SK-N-SH (cell line): ENCODE measurements at regions not wholly inside any gene's neighbourhood (a gene's known extent, or its start where the extent isn't known, plus 50 kb on each side); places are given as distances from the start of the nearest gene placed in this dataset.

Experiments
- CTCF ChIA-PET: fragments of 300-600, 350-600 bp; formaldehyde crosslinking; extraction: SDS; loops from one replicate; lab custom pipeline; 2021; lab: Yijun Ruan, JAX
- POLR2A ChIA-PET: fragments of 350-600 bp; sonication (Branson Sonifier 250); formaldehyde crosslinking; extraction: SDS; loops from one replicate; lab custom pipeline; 2020; ENCODE audit warnings: antibody characterized with exemption, inconsistent platforms; lab: Yijun Ruan, JAX
- DNase-seq: peaks from one replicate; pipeline ENCODE4 v3.0.0; 2012
- H2AFZ ChIP-seq: fragments of 200-600 bp; sonication (generic); 2 replicates; pipeline ENCODE4 v1.8.1; 2016; ENCODE audit warnings: antibody characterized with exemption, mild to moderate bottlenecking, low read depth
- H3F3A ChIP-seq: fragments of 200-600 bp; sonication (generic); replicated peaks from 2 replicates; pipeline ENCODE3; 2016; ENCODE audit warnings: antibody characterized with exemption, mild to moderate bottlenecking; ENCODE audit not compliant: insufficient read depth
- H3K27ac ChIP-seq, 2 experiments: fragments of 200-500 bp in 1 of 2; fragments of 200-600 bp in 1 of 2; sonication (Bioruptor generic) in 1 of 2; sonication (generic), shearing (Covaris generic) in 1 of 2; 2 replicates each; pipeline versions ENCODE4 v1.5.1 to v1.6.1; 2014 to 2016; ENCODE audit warnings: low read depth in 2 of 2, inconsistent platforms in 1 of 2, low read length in 1 of 2, mild to moderate bottlenecking in 1 of 2, mixed read lengths in 1 of 2
- H3K27me3 ChIP-seq: fragments of 200-600 bp; sonication (generic), shearing (Covaris generic); 2 replicates; pipeline ENCODE4 v1.6.1; 2016; ENCODE audit warnings: mixed run types; ENCODE audit not compliant: insufficient read depth
- H3K36me3 ChIP-seq, 2 experiments: fragments of 200-500 bp in 1 of 2; fragments of 200-600 bp in 1 of 2; sonication (Bioruptor generic) in 1 of 2; sonication (generic) in 1 of 2; replicated peaks in 1 of 2; 2 replicates each; pipeline versions ENCODE3 to v1.5.1; 2014 to 2016; ENCODE audit warnings: low read length in 1 of 2, mild to moderate bottlenecking in 1 of 2; ENCODE audit not compliant: insufficient read depth in 2 of 2, control insufficient read depth in 1 of 2
- H3K4me1 ChIP-seq, 2 experiments: fragments of 200-500 bp in 1 of 2; fragments of 200-600 bp in 1 of 2; sonication (Bioruptor generic) in 1 of 2; sonication (generic), shearing (Covaris generic) in 1 of 2; 2 replicates each; pipeline versions ENCODE4 v1.5.1 to v1.6.1; 2014 to 2016; ENCODE audit warnings: low read depth in 1 of 2, low read length in 1 of 2, mixed run types in 1 of 2; ENCODE audit not compliant: insufficient read depth in 2 of 2, control insufficient read depth in 1 of 2
- H3K4me2 ChIP-seq: fragments of 200-600 bp; sonication (generic), shearing (Covaris generic); 2 replicates; pipeline ENCODE4 v1.6.1; 2017; ENCODE audit warnings: mixed run types
- H3K4me3 ChIP-seq, 2 experiments: fragments of 200-500 bp in 1 of 2; fragments of 200-600 bp in 1 of 2; sonication (Bioruptor generic) in 1 of 2; sonication (generic), shearing (Covaris generic) in 1 of 2; 2 replicates each; pipeline versions ENCODE4 v1.5.1 to v1.8.1; 2014 to 2016; ENCODE audit warnings: low read depth in 2 of 2, inconsistent platforms in 1 of 2, low read length in 1 of 2, mild to moderate bottlenecking in 1 of 2, mixed read lengths in 1 of 2, moderate library complexity in 1 of 2
- H3K79me2 ChIP-seq: fragments of 200-600 bp; sonication (generic); 2 replicates; pipeline ENCODE4 v1.8.1; 2017; ENCODE audit warnings: mild to moderate bottlenecking; ENCODE audit not compliant: insufficient read depth
- H3K9ac ChIP-seq: fragments of 200-600 bp; sonication (generic); 2 replicates; pipeline ENCODE4 v1.6.1; 2017; ENCODE audit warnings: mixed run types
- H3K9me2 ChIP-seq: fragments of 200-600 bp; sonication (generic); 2 replicates; pipeline ENCODE4 v1.6.1; 2017; ENCODE audit warnings: mixed run types
- H3K9me3 ChIP-seq: fragments of 200-600 bp; sonication (generic); 2 replicates; pipeline ENCODE4 v1.6.1; 2017; ENCODE audit warnings: mixed run types, mild to moderate bottlenecking, moderate library complexity
- H4K20me1 ChIP-seq: fragments of 200-600 bp; sonication (generic); 2 replicates; pipeline ENCODE4 v1.6.1; 2017; ENCODE audit warnings: mild to moderate bottlenecking, mixed run types; ENCODE audit not compliant: insufficient read depth
- CHD2 ChIP-seq: fragments of 150-350 bp; IDR thresholded peaks from 2 replicates; pipeline ENCODE4 v1.6.1; 2018; ENCODE audit warnings: low read length; ENCODE audit not compliant: partially characterized antibody
- ELF1 ChIP-seq: IDR thresholded peaks from 2 replicates; pipeline ENCODE4 v1.4.0; 2012
- EZH2phosphoT487 ChIP-seq: fragments of 200-600 bp; sonication (generic); IDR thresholded peaks from 2 replicates; pipeline ENCODE4 v1.6.1; 2017; ENCODE audit warnings: low read depth, mixed run types, mild to moderate bottlenecking, antibody characterized with exemption, moderate library complexity, borderline replicate concordance
- FOSL2 ChIP-seq: IDR thresholded peaks from 2 replicates; pipeline ENCODE4 v1.4.0; 2012; ENCODE audit warnings: low read depth, mild to moderate bottlenecking, moderate library complexity, borderline replicate concordance
- MXI1 ChIP-seq: IDR thresholded peaks from 2 replicates; pipeline ENCODE4 v1.6.1; 2012; ENCODE audit warnings: mild to moderate bottlenecking, low read depth, low read length, improper control_type of control experiment
- POLR2AphosphoS5 ChIP-seq: IDR thresholded peaks from 2 replicates; pipeline ENCODE4 v1.6.1; 2012; ENCODE audit warnings: low read depth, low read length
- RFX5 ChIP-seq: IDR thresholded peaks from 2 replicates; pipeline ENCODE4 v1.6.1; 2012; ENCODE audit warnings: mild to moderate bottlenecking, improper control_type of control experiment, low read length
- TEAD4 ChIP-seq: IDR thresholded peaks from 2 replicates; pipeline ENCODE4 v1.4.0; 2012; ENCODE audit warnings: mild to moderate bottlenecking, borderline replicate concordance; ENCODE audit not compliant: insufficient read depth
- YY1 ChIP-seq: IDR thresholded peaks from 2 replicates; pipeline ENCODE4 v1.4.0; 2012; ENCODE audit warnings: low read depth, mild to moderate bottlenecking
- WGBS: methylation state at CpG from one replicate; pipeline ENCODE4 v1.1.6; 2017; ENCODE audit warnings: low lambda C conversion rate; 5-methylcytosine and 5-hydroxymethylcytosine counted together
- TF ChIP-seq, protein P1 (sequence below): IDR thresholded peaks from 2 replicates; pipeline ENCODE4; 2012
- TF ChIP-seq, protein P2 (sequence below): IDR thresholded peaks from 2 replicates; pipeline ENCODE4 v1.6.1; 2012; ENCODE audit warnings: mild to moderate bottlenecking, low read depth, low read length, moderate library complexity

DNA sequence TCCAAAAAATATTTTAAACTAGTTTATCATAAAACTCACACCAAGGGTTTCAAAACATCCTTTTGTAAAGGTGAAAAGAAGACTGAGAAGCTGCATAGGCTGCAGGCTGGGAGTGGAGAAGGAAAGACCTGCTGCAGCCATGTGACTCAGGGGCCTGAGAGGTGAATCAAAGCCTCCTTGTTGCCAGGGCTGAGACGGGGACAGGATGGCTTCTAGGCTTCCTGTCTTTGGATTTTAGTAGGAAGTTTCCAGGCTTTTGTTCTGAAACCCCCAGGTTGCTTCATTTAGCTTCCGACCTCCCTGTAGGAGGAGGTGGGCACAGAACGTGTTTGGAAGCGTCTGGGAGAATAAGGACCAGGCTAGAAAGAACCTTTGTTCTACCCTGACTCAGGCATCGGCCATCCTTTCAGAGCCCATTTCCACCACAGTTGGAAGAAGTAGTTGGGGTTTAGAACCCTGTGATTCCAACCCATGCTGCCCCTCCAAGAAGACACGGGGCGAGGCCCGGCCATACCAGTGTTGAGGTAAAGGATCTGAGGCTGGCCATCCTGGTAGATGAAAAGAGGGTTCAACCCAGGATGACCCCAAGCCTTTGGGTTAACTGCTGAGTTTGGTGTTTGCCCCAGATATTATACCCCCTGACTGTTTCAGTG, 122.4 kb downstream of the SLC25A47 start (continued):
- TF ChIP-seq EZH2phosphoT487 (no peak), ELF1 (no peak), YY1 (no peak), CHD2 (no peak), MXI1 (no peak)
- TF ChIP-seq, protein P1, sequence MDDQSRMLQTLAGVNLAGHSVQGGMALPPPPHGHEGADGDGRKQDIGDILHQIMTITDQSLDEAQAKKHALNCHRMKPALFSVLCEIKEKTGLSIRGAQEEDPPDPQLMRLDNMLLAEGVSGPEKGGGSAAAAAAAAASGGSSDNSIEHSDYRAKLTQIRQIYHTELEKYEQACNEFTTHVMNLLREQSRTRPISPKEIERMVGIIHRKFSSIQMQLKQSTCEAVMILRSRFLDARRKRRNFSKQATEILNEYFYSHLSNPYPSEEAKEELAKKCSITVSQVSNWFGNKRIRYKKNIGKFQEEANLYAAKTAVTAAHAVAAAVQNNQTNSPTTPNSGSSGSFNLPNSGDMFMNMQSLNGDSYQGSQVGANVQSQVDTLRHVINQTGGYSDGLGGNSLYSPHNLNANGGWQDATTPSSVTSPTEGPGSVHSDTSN, result no peak

DNA sequence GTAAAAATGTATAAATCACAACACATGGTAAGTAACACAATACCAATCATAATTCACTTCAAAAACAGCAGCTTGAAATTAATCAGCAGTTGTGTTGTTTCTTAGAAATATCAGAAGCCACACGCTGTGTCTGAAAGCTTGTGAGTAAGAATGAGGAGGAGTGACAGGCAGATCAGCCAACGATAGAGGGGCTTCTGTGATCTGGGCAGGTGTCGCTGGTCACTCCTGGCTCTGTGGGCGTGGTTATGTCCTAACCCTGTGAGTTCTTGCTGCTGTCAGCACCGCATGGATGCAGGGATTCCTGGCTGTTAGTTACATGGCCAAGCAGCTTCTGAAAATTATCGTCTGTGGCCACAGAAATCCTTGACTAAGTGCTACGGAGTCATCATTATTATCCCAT, 123.4 kb downstream of the SLC25A47 start:
- 89% methylated on average over 7 of the region's 7 CpGs for WGBS
- Histone ChIP-seq H2AFZ (no peak overlapping the region), H4K20me1 (no peaks in the 10 kb centered on the region), H3F3A (no peaks in the 10 kb centered on the region), H3K4me1 (peaks cover 7 to 73% of the 10 kb centered on the region in 2 experiments; a peak in 3 of 4 replicates), H3K79me2 (no peaks in the 10 kb centered on the region), H3K27me3 (no peaks in the 10 kb centered on the region), H3K4me2 (no peak overlapping the region), H3K36me3 (no peaks in the 10 kb centered on the region), H3K9me2 (no peaks in the 10 kb centered on the region), H3K27ac (peak overlapping the region in 1 of 2 experiments; percentile 85; a peak in 2 of 4 replicates), H3K9ac (no peak overlapping the region), H3K9me3 (no peaks in the 10 kb centered on the region), H3K4me3 (no peak overlapping the region)
- ChIA-PET CTCF (interaction anchor here (1.0 to 15.3 kb wide), 7 partner anchors 12 to 454 kb away, joined by 3 to 236 read pairs (median 4); no protein-coding TSS in a partner anchor), POLR2A (no interaction called here)
- TF ChIP-seq POLR2AphosphoS5 (no peak), CHD2 (no peak), TEAD4 (no peak), MXI1 (no peak)
- DNase-seq, result no peak

DNA sequence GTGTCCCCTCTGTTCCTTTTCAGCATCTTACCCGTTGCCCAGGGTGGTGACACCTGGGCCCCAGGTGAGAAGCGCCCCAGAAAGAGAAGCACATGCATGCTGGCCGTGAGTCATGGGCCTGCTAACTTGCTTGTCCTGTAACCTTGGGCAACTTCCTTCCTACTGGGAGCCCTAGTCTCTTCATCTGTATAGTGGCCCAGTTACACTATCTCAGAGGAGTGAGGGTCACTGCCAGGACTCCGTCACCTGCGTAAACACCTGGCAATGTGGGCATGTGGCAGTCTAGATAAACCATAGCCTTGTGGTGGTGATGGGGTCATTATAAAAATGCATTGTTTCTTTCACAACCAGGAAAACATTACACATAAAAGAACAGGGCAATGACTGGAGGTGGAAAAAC, 125.2 kb downstream of the SLC25A47 start:
- no peaks in the 10 kb centered on the region for H3F3A ChIP-seq
- no peaks in the 10 kb centered on the region for H3K27me3 ChIP-seq
- no peaks in the 10 kb centered on the region for H3K36me3 ChIP-seq
- no peaks in the 10 kb centered on the region for H3K9me3 ChIP-seq
- H3K9ac ChIP-seq, result no peak overlapping the region
- H4K20me1 ChIP-seq, result no peaks in the 10 kb centered on the region
- no peak overlapping the region for H3K4me3 ChIP-seq
- peaks cover 7 to 61% of the 10 kb centered on the region in 2 experiments; a peak in 3 of 4 replicates for H3K4me1 ChIP-seq
- no peaks in the 10 kb centered on the region for H3K79me2 ChIP-seq
- peak overlapping the region in 1 of 2 experiments; percentile 64; a peak in 1 of 4 replicates for H3K27ac ChIP-seq
- no peak overlapping the region for H3K4me2 ChIP-seq
- CTCF ChIA-PET, result interaction anchor here (1.2 to 15.3 kb wide), 2 partner anchors 61 to 206 kb away, joined by 3 to 236 read pairs; no protein-coding TSS in a partner anchor
- no peak for DNase-seq
- H2AFZ ChIP-seq, result no peak overlapping the region
- 100% methylated on average over 3 of the region's 5 CpGs for WGBS
- H3K9me2 ChIP-seq, result no peaks in the 10 kb centered on the region
- TF ChIP-seq, protein P2, sequence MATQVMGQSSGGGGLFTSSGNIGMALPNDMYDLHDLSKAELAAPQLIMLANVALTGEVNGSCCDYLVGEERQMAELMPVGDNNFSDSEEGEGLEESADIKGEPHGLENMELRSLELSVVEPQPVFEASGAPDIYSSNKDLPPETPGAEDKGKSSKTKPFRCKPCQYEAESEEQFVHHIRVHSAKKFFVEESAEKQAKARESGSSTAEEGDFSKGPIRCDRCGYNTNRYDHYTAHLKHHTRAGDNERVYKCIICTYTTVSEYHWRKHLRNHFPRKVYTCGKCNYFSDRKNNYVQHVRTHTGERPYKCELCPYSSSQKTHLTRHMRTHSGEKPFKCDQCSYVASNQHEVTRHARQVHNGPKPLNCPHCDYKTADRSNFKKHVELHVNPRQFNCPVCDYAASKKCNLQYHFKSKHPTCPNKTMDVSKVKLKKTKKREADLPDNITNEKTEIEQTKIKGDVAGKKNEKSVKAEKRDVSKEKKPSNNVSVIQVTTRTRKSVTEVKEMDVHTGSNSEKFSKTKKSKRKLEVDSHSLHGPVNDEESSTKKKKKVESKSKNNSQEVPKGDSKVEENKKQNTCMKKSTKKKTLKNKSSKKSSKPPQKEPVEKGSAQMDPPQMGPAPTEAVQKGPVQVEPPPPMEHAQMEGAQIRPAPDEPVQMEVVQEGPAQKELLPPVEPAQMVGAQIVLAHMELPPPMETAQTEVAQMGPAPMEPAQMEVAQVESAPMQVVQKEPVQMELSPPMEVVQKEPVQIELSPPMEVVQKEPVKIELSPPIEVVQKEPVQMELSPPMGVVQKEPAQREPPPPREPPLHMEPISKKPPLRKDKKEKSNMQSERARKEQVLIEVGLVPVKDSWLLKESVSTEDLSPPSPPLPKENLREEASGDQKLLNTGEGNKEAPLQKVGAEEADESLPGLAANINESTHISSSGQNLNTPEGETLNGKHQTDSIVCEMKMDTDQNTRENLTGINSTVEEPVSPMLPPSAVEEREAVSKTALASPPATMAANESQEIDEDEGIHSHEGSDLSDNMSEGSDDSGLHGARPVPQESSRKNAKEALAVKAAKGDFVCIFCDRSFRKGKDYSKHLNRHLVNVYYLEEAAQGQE, result no peak
- TF ChIP-seq FOSL2 (no peak), RFX5 (no peak)
- TF ChIP-seq, all 33 proteins: peak for 0
- POLR2A ChIA-PET, result no interaction called here
